ENCODE measurements at regions not wholly inside any gene's neighbourhood (a gene's known extent, or its start where the extent isn't known, plus 50 kb on each side); places are given as distances from the start of the nearest gene placed in this dataset.
A peak's percentile ranks its signal among the peaks of the same experiment; 100 is the strongest.

GRCh38 chr14:93857500-93858283, 69.4 kb upstream of the PRIMA1 start:
- TF ChIP-seq CTCF (IDR thresholded peaks at IDR 0.05) (peak in 2 of 6 experiments; percentile 20 to 29), POLR2A (IDR thresholded peaks at IDR 0.05) (no peak)

All from thyroid gland (tissue), 4 donors.